ENCODE measurements at regions not wholly inside any gene's neighbourhood (a gene's known extent, or its start where the extent isn't known, plus 50 kb on each side); places are given as distances from the start of the nearest gene placed in this dataset.

DNA sequence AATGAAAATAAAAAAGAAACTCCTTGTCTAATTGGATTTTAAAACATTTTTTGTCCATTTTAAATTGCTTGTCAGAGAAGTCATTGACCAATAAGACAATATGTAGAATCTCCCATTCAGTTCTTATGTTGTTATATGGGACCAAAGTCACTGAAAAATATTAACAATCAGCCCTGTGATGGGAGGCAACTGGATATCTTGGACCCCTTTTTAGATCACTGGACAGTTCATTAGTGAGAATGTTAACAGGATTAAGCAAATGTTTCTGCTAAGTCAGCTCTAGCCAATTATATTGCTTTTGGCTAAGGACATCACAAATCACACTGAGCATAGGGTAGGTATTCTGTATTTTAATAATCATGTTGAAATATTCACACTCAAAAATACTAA, 609.1 kb upstream of the USP24 start:
- no peak overlapping the region for H2BK120ac ChIP-seq (replicated peaks; ENCODE audit: low read depth, low read length)
- H3K4me2 ChIP-seq (ENCODE audit: insufficient read depth in 1 of 2, low read depth in 2 of 2, low read length in 2 of 2): no peak overlapping the region
- H3K79me2 ChIP-seq (ENCODE audit: control insufficient read depth in 1 of 2, insufficient read depth in 2 of 2, low read length in 2 of 2): no peaks in the 10 kb centered on the region
- H3K18ac ChIP-seq (ENCODE audit: extremely low read depth, low read length): no peak overlapping the region
- H4K91ac ChIP-seq (replicated peaks; ENCODE audit: insufficient read length, low read length): no peak overlapping the region
- no peak overlapping the region for H3K9ac ChIP-seq (replicated peaks in 1 of 4; ENCODE audit: extremely low read depth in 1 of 4, low read depth in 3 of 4, low read length in 3 of 4)
- H2AFZ ChIP-seq (ENCODE audit: low read length): no peak overlapping the region
- no peaks in the 10 kb centered on the region for H3K23me2 ChIP-seq (ENCODE audit: low read depth, low read length)
- H4K5ac ChIP-seq (ENCODE audit: insufficient read length, low read depth, low read length): no peak overlapping the region
- no peaks in the 10 kb centered on the region for H3K79me1 ChIP-seq (ENCODE audit: low read depth, low read length)
- DNase-seq (ENCODE audit: low read depth in 1 of 2, low spot score in 2 of 2) (no peak), FAIRE-seq (no peak)
- H4K8ac ChIP-seq (ENCODE audit: extremely low read depth, insufficient read depth, low read length): no peak overlapping the region
- no peaks in the 10 kb centered on the region for H3K9me3 ChIP-seq (ENCODE audit: insufficient read depth in 2 of 2, low read depth in 1 of 2, low read length in 1 of 2)
- no peak overlapping the region for H2BK5ac ChIP-seq (ENCODE audit: low read depth, low read length)
- no peaks in the 10 kb centered on the region for H4K20me1 ChIP-seq (replicated peaks in 1 of 2; ENCODE audit: control insufficient read depth in 1 of 2, insufficient read depth in 2 of 2, low read length in 2 of 2)
- no peak overlapping the region for H2AK5ac ChIP-seq (ENCODE audit: low read depth, low read length)
- H3K4ac ChIP-seq (replicated peaks; ENCODE audit: insufficient read length, low read depth, low read length): no peak overlapping the region
- TF ChIP-seq TCF12 (IDR thresholded peaks at IDR 0.05; ENCODE audit: low read depth, low read length) (no peak), TEAD4 (IDR thresholded peaks at IDR 0.05; ENCODE audit: low read depth, low read length) (no peak), BCL11A (IDR thresholded peaks at IDR 0.05; ENCODE audit: low read depth in 2 of 2, low read length in 2 of 2) (no peak), CBX5 (IDR thresholded peaks at IDR 0.05; ENCODE audit: low read depth, low read length) (no peak)
- H3K36me3 ChIP-seq (ENCODE audit: control insufficient read depth in 2 of 4, insufficient read depth in 4 of 4, low read length in 3 of 4): no peaks in the 10 kb centered on the region
- no peak overlapping the region for H3K27ac ChIP-seq (ENCODE audit: low read depth, low read length)
- CTCF ChIA-PET (ENCODE audit: partially characterized antibody): interaction anchor here (1.3 kb wide), 1 partner anchor 345 kb away, joined by 4 read pairs; no protein-coding TSS in a partner anchor
- no peak overlapping the region for H3K14ac ChIP-seq (ENCODE audit: insufficient read length)
- no peak overlapping the region for H3K4me3 ChIP-seq (ENCODE audit: extremely low read depth in 1 of 4, insufficient read depth in 2 of 4, low read depth in 3 of 4, low read length in 4 of 4)
- no peak overlapping the region for H2BK12ac ChIP-seq (ENCODE audit: low read depth, low read length)
- H2BK20ac ChIP-seq (ENCODE audit: low read length): no peak overlapping the region
- no peak overlapping the region for H2BK15ac ChIP-seq (ENCODE audit: low read length)
- no peak overlapping the region for H3K23ac ChIP-seq (ENCODE audit: insufficient read length)
- H3K56ac ChIP-seq (replicated peaks; ENCODE audit: insufficient read length, low read depth, low read length): no peak overlapping the region
- H3K4me1 ChIP-seq (replicated peaks in 1 of 4; ENCODE audit: control insufficient read depth in 3 of 4, insufficient read depth in 4 of 4, low read length in 3 of 4): no peaks in the 10 kb centered on the region
- H3K27me3 ChIP-seq (replicated peaks in 1 of 4; ENCODE audit: control insufficient read depth in 3 of 4, extremely low read depth in 1 of 4, insufficient read depth in 3 of 4, low read length in 3 of 4): no peaks in the 10 kb centered on the region
- POLR2A ChIA-PET (ENCODE audit: partially characterized antibody): no interaction called here
